ENCODE measurements at regions not wholly inside any gene's neighbourhood (a gene's known extent, or its start where the extent isn't known, plus 50 kb on each side); places are given as distances from the start of the nearest gene placed in this dataset.
A peak's percentile ranks its signal among the peaks of the same experiment; 100 is the strongest.

DNA sequence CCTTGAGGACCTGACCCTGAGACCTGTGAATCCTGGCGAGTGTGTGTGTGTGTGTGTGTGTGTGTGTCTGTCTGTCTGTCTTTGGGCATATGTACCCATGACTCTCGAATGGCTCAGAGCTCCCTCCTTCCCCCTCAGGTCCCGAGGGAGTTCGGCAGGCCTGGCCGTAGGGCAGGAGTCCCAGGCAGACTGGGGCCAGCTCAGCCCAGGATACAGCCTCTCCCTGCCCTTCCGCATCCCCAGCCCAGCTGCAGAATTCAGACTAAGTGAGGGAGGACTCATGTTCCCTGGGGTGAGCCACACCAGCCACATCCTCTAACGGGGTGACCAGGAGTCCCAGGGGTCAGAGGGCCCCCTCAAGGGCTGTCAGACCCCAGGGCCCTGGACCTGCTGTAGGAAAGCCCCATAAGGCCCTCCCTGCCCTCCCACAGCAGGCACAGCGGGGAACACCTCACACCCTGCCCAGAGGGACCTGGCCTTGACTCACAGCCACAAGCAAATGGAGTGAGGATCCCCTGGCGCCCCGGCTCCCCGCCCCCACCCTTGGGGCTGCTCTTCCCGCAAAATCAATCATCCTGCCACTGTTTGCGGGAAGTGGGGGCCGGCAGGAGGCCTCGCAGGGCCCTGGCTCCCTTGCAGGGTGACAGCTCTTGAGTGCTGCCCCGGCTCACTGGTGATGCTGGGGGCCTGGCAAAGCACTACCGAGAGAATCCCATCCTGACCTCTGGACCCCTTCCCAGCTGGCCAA, 101.7 kb upstream of the CASZ1 start:
- TF ChIP-seq, protein P1, sequence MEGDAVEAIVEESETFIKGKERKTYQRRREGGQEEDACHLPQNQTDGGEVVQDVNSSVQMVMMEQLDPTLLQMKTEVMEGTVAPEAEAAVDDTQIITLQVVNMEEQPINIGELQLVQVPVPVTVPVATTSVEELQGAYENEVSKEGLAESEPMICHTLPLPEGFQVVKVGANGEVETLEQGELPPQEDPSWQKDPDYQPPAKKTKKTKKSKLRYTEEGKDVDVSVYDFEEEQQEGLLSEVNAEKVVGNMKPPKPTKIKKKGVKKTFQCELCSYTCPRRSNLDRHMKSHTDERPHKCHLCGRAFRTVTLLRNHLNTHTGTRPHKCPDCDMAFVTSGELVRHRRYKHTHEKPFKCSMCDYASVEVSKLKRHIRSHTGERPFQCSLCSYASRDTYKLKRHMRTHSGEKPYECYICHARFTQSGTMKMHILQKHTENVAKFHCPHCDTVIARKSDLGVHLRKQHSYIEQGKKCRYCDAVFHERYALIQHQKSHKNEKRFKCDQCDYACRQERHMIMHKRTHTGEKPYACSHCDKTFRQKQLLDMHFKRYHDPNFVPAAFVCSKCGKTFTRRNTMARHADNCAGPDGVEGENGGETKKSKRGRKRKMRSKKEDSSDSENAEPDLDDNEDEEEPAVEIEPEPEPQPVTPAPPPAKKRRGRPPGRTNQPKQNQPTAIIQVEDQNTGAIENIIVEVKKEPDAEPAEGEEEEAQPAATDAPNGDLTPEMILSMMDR (IDR thresholded peaks at IDR 0.05) = no peak
- H3K27ac ChIP-seq = no peak overlapping the region
- no peak for ATAC-seq

DNA sequence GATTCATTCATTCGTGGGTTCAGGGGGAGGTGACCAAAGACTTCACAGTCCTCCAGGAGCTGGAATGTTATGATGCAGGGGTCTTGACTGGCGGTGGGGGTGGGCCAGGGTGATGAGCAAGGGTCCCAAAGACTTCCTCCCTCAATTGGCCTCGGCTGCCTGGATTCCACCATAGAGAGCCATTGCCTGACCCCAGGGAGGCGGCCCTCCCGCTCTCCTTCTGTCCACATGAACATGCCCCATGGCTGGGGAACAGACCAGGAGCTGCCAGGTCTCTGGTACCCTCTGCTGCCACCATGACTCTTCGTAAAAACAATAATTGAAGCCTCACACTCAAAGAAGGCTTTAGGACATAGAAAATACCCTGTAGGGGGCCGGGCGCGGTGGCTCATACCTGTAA, 102.5 kb upstream of the CASZ1 start:
- intact Hi-C loops (cut with DNase I) = no loop called here
- 80 to 88% methylated on average over 9 of the region's 9 CpGs for WGBS, 2 donors
- DNase-seq (no peak), ATAC-seq (no peak), FAIRE-seq (no peak)
- Histone ChIP-seq H3K4me1 (no peaks in the 10 kb centered on the region), H3K27ac (no peak overlapping the region), H3K4me3 (no peak overlapping the region), H3K27me3 (no peaks in the 10 kb centered on the region), H3K9me3 (no peaks in the 10 kb centered on the region), H3K36me3 (no peaks in the 10 kb centered on the region)
- TF ChIP-seq, protein P1 (IDR thresholded peaks at IDR 0.05) = no peak

More for the DNA sequence above, 101.7 kb upstream of the CASZ1 start:
- no peaks in the 10 kb centered on the region for H3K4me1 ChIP-seq
- WGBS, 2 donors = 51 to 52% methylated on average over 16 of the region's 17 CpGs
- FAIRE-seq (no peak), DNase-seq (no peak)
- no peaks in the 10 kb centered on the region for H3K36me3 ChIP-seq
- H3K27me3 ChIP-seq = no peaks in the 10 kb centered on the region
- no peaks in the 10 kb centered on the region for H3K9me3 ChIP-seq
- intact Hi-C loops (cut with DNase I) = no loop called here
- no peak overlapping the region for H3K4me3 ChIP-seq

DNA sequence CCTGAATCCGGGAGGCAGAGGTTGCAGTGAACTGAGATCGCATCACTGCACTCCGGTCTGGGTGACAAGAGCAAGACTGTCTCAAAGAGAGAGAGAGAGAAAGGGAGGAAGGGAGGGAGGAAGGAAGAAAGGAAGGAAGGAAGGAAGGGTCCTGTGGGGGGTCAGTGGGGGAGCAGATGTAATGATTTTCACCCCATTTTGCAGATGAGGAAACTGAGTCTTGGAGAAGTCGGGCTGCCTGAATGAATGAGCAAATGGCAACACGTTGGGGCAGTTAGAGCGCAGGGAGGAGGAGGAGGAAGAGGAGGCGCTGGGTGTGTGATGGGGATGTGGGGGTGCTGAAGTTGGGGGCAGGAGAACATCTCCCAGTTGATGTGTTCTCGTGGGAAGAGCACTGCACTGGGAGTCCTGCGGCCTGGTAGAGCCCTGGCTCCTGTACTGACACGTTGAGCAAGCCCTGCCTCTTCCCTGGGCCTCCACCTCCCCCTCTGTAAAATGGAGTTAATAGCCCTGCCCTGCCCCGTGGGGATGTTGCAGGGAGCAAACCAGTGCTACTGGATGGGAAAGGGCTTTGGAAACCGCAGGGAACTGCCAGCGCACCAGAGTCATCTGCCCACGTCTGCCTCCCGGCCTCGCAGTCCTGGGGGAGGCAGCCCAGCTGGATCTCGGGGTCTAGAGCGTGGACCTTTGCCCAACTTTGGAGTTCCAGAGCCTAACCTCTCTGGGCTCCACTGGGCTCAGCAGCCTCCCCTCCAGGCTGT, 103.2 kb upstream of the CASZ1 start:
- no peak for DNase-seq
- TF ChIP-seq, protein P1 (IDR thresholded peaks at IDR 0.05) = no peak
- Histone ChIP-seq H3K27me3 (no peaks in the 10 kb centered on the region), H3K27ac (no peak overlapping the region), H3K4me1 (no peaks in the 10 kb centered on the region), H3K4me3 (no peak overlapping the region), H3K36me3 (no peaks in the 10 kb centered on the region), H3K9me3 (no peaks in the 10 kb centered on the region)
- no peak for FAIRE-seq
- intact Hi-C loops (cut with DNase I) = no loop called here
- 72 to 79% methylated on average over 18 of the region's 18 CpGs for WGBS, 2 donors
- ATAC-seq = no peak

DNA sequence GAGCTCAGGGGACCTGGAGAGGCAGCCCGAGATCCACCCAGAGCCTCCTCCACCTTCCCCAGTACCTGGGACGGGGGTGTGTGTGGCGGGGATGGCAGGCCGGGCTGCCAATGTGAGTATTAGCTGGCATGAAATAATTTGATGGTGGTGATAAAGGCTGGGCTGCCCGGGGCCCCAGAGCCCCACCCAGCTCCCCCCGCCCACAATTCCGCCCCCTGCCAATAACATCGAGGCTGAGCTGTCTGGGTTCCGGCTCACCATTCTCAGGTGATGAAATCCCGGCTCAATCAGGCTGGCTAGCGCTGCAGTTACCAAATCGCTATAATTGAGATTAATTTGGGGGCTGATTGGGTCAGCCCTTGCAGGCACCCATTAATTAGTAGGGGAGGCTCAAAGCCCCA, 103.8 kb upstream of the CASZ1 start:
- H3K4me1 ChIP-seq = no peaks in the 10 kb centered on the region
- H3K9me3 ChIP-seq = no peaks in the 10 kb centered on the region
- intact Hi-C loops (cut with DNase I) = no loop called here
- FAIRE-seq (no peak), DNase-seq (no peak), ATAC-seq (no peak)
- H3K27me3 ChIP-seq = no peaks in the 10 kb centered on the region
- TF ChIP-seq, protein P1 (IDR thresholded peaks at IDR 0.05) = no peak
- WGBS, 2 donors = 68 to 70% methylated on average over 12 of the region's 12 CpGs
- H3K36me3 ChIP-seq = no peaks in the 10 kb centered on the region
- no peak overlapping the region for H3K4me3 ChIP-seq
- H3K27ac ChIP-seq = no peak overlapping the region

DNA sequence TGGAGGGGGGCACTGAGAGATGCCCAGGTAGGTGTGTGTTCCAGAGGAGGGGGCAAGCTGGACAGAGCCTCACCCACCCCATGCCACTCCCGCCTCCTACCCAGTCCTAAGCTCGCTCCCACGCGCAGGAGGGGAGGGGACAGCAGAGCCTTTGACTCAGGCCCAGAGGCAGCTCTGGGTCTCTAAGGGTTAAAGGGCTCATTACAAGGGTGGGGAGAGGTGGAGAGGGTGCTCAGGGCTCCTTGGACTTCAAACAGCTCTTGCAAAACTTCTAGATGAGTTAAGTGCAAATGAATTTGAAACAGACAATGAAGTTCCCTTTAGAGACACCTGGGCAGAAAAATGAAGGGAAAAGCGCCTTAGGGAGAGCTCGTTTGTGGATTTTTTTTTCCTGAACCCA, 104.2 kb upstream of the CASZ1 start:
- TF ChIP-seq, protein P1 (IDR thresholded peaks at IDR 0.05) = no peak
- WGBS, 2 donors = 70 to 74% methylated on average over 6 of the region's 6 CpGs
- DNase-seq (no peak), FAIRE-seq (no peak), ATAC-seq (peak in 1 of 4 donors; percentile 11)
- no peaks in the 10 kb centered on the region for H3K36me3 ChIP-seq
- no peak overlapping the region for H3K4me3 ChIP-seq
- H3K27me3 ChIP-seq = no peaks in the 10 kb centered on the region
- intact Hi-C loops (cut with DNase I) = no loop called here
- no peaks in the 10 kb centered on the region for H3K9me3 ChIP-seq
- H3K27ac ChIP-seq = no peak overlapping the region
- no peaks in the 10 kb centered on the region for H3K4me1 ChIP-seq

Measured in pancreas (tissue), 10 donors.